GM19468 (cell line): ENCODE measurements at regions not wholly inside any gene's neighbourhood (a gene's known extent, or its start where the extent isn't known, plus 50 kb on each side); places are given as distances from the start of the nearest gene placed in this dataset.

Source experiments
- ATAC-seq: cut with Tn5 transposase; IDR thresholded peaks from one replicate; pipeline ENCODE4 v1.9.1; 2021; ENCODE audit warnings: mild to moderate bottlenecking, moderate library complexity, moderate number of reproducible peaks; ENCODE audit not compliant: unreplicated experiment; ENCODE audit errors: extremely low read depth

DNA sequence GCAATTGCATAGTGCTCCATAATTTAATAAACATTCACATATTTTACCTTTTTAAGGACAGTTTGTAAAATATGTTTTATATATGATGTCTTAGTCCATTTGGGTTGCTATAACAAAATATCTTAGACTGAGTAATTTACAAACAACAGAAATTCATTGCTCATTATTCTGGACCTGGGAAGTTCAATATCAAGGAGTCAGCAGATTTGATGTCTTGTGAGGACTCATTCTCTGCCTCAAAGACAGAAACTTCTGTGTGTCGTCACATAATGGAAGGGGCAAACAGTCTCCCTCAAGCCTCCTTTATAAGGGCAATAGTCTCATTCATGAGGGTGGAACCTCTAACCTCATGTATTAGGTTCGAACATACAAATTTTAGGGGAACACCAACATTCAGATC, 455.9 kb downstream of the TAF11L14 start:
- ATAC-seq, result no peak

GRCh38 chr5:18091142-18091541, 456.9 kb downstream of the TAF11L14 start:
- no peak for ATAC-seq

GRCh38 chr5:18091758-18092157, 457.5 kb downstream of the TAF11L14 start:
- ATAC-seq, result no peak

DNA sequence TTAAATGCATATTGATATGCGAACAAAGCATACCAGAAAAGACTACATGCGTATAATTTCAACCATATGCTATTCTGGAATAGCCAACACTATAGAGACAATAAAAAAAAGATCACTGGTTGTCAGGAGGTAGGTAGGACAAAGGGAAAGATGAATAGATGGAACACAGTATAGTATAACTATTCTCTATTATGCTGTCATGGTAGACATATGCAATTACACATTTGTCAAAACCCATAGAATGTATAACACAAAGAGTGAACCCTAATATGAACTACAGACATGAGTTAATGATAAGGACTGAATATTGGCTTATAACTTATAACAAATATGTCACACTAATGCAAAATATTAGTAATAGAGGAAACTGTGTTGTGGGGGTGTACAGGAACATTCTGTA, 460.8 kb downstream of the TAF11L14 start:
- ATAC-seq, result no peak

GRCh38 chr5:18097817-18098216, 463.6 kb downstream of the TAF11L14 start:
- ATAC-seq, result no peak

GRCh38 chr5:18098691-18099090, 464.4 kb downstream of the TAF11L14 start:
- no peak for ATAC-seq

DNA sequence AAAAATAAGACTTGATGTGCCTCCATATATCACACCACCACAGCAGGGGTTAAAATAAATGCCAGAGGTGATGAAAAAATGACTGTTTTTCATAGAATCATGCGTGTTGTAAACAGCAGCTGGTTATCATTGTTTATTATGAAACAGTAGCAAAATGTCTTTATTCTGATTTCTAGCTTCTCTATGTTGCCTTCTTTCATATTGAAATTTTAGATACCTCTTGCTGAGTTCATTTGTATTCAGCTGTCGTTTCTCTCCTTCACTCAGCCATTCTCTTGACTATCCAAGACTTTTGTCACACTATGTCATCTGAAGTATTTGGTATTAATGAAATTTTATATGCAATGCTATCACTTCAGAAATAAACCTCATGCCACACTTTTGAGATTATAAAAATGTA, 465.0 kb downstream of the TAF11L14 start:
- no peak for ATAC-seq

DNA sequence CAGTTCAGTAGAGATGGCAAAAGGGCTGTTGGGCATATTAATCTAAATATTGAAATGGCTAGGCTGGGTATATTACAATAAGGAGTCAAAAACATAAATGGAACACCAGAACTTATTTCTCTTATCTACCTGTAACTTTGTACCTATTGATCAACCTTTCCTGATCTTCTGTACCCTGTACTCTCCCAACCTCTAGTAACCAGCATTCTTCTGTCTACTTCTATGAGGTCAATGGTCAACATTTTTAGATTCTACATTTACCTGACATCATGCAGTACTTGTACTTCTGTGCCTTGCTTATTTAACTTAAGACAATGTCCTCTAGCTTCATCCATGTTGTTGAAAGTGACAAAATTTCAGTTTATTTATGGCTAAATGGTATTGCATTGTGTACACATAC, 467.3 kb downstream of the TAF11L14 start:
- no peak for ATAC-seq

- ATAC-seq, result no peak
Observed at GRCh38 chr5:18102733-18103132, 468.5 kb downstream of the TAF11L14 start.

DNA sequence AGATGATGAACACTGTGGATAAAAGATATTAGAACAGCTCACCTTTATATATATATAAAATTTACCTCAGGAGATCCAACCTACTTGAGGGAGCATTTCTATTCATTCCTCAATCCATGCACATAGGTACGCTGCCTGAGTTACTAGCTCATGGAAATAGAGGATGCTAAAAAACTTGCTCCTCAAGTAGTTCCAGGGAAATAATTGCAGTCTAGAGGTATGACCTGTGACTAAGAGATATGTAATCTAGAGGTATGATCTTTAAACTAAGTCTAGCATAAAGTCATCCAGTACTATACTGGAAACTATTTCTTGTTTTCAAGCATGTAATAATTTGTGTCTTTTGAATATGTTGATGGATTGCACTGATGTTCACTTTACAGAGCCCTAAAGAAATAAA, 471.2 kb downstream of the TAF11L14 start:
- ATAC-seq, result no peak

- no peak for ATAC-seq
Observed at GRCh38 chr5:18111906-18112465, 477.7 kb downstream of the TAF11L14 start.

DNA sequence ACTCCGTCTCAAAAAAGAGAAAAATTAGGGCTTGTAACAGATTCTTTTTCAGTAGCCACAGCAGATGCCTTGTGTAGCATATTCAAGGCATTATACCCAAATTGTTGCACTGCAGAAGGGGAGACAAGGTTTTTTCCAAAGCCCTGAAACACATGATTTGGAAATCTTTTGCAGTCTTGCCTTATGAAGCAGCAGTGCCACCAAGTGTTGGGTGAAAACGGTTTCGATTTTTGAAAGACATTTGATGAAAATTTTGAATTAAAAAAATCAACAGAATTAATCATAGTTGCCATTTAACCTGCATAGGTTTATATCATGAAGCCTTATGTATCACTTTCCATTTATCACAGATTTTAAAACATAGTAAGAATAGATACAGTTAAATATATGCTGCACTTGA, 479.5 kb downstream of the TAF11L14 start:
- no peak for ATAC-seq

GRCh38 chr5:18114151-18114757, 480.0 kb downstream of the TAF11L14 start:
- ATAC-seq, result no peak

DNA sequence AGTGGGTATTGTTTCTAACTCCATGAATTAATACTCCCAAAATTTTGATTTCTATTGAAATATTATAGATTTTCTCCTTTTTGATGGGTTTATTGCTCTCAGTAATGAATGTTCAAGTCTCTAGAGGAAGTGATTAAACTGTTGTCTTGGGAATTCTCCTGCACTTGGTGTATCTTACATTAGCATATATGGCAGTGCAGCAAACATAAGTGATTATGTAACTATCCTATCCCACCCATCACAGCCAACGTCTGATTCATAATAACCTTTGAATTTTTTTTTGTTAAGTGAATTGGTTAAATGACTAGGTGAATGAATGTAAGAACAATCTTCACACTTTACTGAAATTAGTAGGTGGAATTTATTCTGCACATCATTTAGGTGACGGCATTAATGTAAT, 483.7 kb downstream of the TAF11L14 start:
- ATAC-seq, result no peak

GRCh38 chr5:18119156-18119785, 485.0 kb downstream of the TAF11L14 start:
- ATAC-seq, result no peak

GRCh38 chr5:18141222-18141621, 507.0 kb downstream of the TAF11L14 start:
- no peak for ATAC-seq

GRCh38 chr5:18142831-18143230, 508.6 kb downstream of the TAF11L14 start:
- no peak for ATAC-seq

GRCh38 chr5:18152671-18153070, 518.4 kb downstream of the TAF11L14 start:
- ATAC-seq, result no peak

GRCh38 chr5:18158166-18158565, 523.9 kb downstream of the TAF11L14 start:
- ATAC-seq, result no peak

- no peak for ATAC-seq
Observed at GRCh38 chr5:18159331-18159730, 525.1 kb downstream of the TAF11L14 start.

DNA sequence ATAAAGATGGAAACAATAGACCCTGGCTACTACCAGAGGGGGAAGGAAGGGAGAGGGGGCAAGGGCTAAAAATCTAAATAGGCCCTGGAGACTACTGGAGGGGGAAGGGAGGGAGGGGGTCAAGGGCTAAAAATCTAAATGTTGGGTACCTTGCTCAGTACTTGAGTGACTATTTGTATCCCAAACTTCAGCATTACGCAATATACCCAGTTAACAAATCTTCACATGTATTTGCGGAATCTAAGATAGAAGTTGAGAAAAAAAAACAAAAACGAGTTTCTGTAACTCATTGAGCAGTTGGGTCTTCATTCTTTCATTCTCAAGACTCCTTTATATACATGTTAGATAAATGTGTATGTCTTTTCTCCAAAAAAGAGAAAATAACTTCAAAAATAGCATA, 537.4 kb downstream of the TAF11L14 start:
- no peak for ATAC-seq

DNA sequence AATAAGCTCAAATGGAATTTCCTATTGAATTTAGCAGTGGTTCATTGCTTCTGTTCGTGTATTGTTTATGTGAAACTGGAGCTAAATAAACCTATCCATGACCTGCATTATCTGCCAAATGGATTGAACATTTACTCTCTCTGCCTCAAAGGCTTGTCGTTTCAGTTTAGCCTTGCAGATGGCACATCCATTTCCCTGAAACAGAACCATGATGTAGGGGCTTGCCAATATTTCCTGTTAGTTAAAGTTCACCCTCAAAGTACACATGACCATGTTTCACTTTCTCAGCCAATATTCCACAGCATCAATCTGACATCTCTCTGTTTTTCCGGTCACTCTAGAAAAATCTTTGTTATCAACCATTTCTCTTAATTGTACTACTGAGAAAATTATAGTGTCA, 545.3 kb downstream of the TAF11L14 start:
- ATAC-seq, result no peak
